SH-SY5Y (cell line): ENCODE measurements at regions not wholly inside any gene's neighbourhood (a gene's known extent, or its start where the extent isn't known, plus 50 kb on each side); places are given as distances from the start of the nearest gene placed in this dataset.

Experiments
- GATA2 ChIP-seq: IDR thresholded peaks from 2 replicates; pipeline ENCODE4 v1.6.1; 2011; ENCODE audit warnings: mild to moderate bottlenecking, low read depth, low read length
- GATA3 ChIP-seq: IDR thresholded peaks from 2 replicates; pipeline ENCODE4 v1.6.1; 2011; ENCODE audit warnings: low read depth, mild to moderate bottlenecking, low read length, moderate library complexity

DNA sequence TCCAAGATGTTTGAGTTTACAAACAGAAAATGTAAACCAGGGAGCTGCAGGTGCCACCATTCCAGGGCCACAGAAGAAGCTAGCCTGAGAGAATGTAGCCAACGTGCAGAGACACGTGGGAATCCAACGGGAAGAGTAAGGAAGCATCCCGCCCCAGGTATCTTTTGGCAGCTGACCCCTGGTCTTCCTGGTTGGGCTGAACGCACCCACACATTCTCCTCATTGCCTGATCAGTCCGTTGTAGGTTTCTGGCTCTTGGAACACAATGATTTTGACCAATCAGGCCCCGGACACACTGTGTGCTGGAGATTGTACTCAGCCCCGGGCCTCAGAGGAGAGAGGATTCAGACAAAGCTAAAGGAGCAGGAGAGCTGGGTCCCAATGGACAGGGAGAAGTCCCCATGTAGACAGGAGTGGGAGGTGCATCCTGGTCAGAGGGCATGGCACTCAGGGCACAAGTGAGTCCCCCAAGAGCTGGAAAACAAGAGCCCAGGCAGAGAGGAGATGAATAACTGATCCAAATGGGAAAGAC lies 102.3 kb downstream of the TPRA1 start:
- TF ChIP-seq GATA2 (no peak), GATA3 (no peak)

DNA sequence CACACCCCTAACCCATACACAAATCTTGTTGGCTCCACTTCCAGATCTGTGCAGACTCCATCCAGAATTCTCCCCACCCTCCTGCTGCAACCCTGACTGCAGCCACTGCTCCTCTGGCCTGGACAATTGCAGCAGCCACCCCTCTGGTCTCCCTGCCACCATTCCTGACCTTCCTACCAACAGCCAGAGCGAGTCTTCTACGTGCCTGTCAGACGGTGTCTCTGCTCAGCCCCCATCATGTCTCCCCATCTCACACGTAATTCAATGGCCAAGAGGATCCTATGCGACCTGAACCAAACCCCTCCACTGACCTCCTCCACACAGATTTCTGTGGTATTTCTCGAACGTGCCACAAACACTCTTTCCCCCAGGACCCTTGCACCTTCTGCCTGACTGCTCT lies 103.3 kb downstream of the TPRA1 start:
- no peak for TF ChIP-seq GATA3
- TF ChIP-seq GATA2, result no peak

DNA sequence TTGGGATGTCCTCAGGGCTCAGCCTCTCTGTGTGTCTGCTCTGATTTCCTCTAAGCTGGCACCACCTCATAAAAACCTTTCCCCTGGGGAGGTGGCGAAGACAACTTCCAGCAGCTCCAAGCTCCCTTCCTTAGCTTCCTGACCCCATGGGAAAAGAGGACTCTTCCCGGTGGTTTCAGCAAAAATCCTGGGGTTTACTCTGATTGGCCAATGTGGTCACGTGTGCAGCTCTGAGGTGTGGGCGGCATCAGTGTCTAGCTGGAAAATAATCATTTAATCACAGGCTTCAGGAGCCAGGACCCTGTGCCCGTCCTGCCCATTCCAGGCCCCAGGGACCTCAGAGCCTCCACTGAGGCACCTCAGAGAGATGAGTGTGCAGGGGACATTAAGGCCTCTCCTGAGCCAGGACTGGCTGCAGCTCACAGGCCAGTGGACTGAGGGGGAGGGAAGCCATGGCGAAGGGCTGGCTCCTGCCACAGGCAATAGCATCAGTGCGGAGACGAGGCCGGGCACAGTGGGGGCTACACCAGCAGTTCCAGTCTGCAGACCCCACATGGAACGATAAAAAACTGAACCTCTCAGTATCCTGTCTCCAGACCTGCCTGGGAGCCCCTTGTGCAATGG lies 104.1 kb downstream of the TPRA1 start:
- no peak for TF ChIP-seq GATA2
- TF ChIP-seq GATA3, result no peak

DNA sequence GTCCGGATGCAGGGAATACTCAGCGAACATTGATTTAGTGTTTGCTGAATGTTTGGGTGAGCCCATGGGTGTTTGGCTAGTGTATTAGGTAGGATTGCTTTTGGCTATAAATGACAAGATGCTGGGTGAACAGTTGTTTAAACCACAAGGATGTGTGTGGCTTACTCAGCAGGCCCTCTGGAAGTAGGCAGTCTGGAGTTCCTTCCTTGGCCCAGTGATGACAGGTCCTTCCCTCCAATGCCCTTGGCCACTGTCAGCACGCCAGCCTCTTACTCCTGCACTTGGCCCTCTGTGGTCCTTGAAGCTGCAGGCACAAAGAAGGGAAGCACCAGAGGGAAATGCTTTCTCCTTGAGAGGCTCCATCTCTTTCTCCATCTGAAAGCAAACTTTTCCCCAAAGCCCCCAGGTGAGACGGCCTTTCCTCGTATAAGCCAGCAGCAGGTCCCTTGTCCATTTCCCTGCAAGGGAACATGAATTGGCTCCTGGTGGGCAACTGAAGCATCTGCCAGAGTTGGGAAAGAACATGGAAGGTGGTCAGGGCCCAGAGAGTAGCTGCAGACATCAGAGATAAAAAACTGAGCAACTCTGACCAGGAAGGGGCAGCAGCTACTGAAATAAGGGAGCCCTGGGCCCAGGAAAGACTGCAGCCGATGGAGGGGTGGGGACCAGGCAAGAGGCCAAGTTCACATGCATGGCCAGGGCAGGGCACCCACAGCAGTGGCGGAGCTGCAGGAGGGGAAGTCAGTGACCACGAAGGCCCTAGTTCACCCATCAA lies 105.0 kb downstream of the TPRA1 start:
- no peak for TF ChIP-seq GATA3
- no peak for TF ChIP-seq GATA2

DNA sequence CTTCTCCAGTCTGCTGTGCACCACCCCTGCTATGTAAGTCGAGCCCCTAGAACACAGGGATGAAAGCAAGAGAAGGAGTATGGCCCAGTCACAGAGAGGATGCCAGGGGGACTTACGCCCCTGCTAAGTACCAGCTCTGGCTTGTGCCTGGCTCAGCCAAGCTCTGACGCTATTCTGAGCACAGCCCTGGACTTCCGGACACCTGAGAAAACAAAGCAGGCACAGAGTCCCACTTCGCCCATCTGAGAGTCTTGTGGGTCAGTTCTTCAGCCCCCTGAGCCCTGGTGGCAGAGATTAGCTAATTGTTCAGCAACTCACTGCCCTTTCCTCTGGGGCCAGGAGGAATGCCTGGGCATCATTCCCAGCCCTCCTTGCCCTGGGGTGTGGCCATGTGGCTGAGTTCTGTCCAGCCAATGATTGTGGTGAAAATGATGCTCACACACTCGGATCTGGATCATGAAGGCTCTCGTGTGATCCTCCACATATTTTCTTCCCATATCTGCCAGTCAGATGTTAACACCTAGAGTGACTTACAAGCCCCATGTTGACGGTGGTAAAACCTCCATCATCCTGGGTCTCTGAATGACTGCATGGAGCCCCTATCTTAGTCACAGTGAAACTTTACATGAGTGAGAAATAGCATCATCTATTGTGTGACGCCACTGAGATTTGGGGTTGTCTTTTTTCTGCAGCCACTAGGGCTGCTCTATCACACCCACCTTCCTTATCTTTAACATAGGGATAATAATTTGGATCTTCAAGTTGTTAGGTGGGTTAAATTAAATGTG lies 105.7 kb downstream of the TPRA1 start:
- TF ChIP-seq GATA2, result no peak
- no peak for TF ChIP-seq GATA3

DNA sequence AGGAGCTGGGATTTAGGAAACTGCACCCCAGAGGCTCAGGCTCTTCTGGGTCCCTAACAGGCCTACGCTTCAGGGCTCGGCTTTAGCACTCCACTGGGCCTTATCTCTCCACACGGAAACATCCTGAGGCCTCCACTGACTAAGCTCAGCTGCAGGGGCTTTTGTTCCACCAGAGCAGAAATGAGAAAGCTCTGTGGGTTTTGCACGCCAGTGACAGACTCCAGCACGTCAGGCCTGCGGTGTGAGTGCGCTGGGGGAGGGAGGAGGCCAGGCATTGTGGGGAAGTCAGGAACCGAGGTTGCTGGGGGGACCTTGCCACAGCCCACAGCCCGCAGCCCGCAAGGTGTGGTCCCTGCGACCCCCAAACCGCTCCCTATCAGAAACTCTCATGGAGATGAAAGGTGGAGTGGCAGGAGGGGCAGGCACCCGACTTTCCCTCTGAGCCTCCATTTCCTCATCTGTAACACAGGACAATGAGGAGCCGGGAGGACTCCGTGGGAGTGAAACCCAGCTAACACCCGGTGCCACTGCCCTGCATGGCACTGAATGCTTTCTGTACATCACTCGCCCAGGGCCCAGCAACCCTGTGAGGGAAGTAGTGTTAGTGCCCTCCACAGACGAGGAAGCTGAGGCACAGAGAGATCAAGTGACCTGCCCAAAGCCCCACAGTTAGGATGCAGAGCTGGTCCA lies 106.5 kb downstream of the TPRA1 start:
- TF ChIP-seq GATA3 (no peak), GATA2 (no peak)

DNA sequence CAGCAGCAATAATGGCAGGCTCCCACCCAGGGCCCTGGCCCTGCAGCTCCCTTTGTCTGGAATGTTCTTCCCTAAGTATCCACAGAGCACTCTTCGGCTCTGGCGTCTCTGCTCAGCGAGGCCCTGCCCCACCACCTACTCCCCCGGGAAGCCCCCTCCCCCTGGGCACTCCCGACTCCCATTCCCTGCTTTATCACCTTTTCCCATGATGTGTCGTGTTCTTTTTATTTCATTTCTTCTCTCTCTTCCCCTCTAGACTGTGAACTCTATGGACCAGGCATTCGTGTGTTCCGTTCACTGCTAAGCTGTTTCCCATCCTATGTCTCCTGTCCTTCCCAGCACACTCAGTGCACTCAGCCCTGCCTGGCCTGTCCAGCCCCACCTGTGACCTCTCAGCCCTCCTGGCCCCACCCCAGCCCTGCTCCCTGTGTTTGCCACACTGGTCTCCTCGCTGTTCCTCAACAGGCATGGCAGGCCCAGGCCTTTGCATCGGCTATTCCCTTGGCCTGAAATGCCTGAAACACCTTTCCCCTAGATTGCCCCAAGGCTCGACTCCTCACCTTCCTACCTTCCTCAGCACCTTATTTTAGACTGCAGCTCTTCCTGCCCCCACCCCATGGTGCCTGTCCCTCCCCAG lies 107.4 kb downstream of the TPRA1 start:
- TF ChIP-seq GATA2, result no peak
- no peak for TF ChIP-seq GATA3

DNA sequence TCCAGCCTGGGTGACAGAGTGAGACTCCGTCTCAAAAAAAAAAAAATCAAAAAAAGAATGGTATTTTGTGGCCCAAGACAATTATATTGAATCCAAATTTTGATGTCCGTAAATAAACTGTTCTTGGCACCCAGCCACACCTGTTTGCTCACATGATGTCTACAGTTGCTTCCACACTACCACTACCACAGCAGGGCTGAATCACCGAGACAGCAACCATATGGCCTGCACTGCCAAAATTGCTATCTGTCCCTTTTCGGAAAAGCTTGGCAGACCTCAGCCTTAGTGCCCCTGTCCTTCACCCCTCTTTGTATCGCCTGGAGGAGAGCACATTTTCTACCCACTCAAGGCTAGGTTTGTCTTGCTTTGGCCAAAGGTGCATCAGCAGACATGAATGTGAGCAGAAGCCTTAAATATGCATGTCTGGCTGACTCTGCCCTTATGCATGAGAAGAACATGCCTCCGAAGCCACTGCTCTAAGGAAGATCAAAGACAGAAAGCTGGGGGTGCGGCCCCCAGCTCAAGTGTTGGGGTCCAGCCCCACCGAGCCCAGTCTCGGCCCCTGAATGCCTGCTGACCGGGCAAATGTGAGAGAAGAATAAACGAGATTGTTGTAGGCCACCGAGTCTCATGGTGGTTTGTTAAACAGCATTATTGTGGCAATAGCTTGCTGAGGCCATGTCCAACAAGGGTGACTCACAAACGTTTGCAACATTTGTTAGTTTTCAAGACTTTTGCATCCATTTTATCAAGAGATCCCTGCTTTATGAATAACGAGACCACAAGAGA lies 108.1 kb downstream of the TPRA1 start:
- TF ChIP-seq GATA3, result no peak
- TF ChIP-seq GATA2, result no peak

DNA sequence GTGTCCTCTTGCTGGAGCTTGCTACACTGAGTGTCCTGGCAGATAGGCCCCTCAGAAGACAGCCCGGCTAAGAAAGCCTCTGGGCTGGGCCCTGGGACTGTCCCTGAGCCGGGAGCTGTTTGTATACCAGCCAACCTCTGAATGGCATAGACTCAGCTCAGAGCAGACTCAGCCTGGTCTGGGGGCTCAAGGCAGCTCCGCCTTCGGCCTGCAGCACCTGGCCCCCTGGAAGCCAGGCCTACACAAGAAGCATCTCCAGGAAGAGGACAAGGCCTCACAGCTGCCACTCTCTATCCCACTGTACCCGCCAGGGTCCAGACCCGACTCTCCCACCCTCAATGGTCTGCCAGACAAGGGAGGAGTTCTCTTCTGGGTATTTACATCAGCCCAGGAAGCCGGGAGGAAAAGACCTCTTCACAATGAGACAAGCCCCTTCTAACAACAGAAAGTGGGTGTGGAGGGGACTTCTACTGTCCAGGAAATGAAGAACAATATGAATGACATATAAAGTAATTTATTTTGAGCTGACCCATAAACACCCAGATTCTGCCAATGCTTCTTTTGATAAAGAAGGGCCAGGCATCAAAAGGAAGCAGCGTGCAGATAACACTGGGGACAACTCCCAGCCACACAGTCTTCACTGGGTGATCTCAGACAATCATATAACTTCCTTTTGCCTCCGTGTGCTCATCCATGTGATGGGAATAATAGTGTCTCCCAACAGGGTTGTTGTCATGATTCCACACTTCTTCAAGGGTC lies 110.2 kb downstream of the TPRA1 start:
- TF ChIP-seq GATA2, result no peak
- no peak for TF ChIP-seq GATA3

DNA sequence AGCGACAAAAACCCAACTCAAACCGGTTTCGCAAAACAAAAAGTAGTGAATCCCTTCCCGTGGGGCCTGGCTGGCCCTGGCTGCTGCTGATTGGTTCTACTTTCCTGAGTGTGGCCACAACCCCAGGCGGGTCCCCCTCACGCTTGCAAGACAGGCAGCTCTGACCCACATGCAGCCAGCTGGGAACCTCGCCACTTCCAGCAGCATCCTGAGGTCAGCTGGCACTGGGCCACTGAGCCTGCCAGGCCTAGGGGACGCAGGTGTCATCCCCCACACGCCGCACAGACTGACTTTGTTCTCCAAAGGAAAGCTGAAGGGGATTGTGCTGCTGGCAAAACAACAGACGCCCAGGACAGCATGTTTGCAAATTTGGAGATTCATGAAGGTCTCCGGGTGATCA lies 111.1 kb downstream of the TPRA1 start:
- no peak for TF ChIP-seq GATA3
- no peak for TF ChIP-seq GATA2

DNA sequence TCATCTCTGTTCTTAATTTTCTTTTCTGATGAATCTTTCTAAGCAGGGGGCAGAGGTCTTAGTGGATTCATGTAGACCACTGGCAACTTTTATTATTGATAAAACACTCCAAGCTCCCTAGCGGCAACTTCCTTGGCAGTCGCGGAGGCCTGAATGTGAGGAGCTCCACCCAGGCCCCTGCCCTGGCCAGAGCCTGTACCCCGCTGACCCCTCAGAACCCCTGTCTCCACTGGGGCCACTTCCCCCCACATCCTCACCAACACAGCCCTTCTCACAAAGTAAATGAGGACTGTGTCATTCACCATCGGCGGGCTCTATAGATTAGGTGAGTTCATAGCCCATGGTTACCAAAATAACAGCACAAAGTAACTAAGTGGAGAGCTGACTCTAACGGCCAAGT lies 111.6 kb downstream of the TPRA1 start:
- TF ChIP-seq GATA3, result no peak
- no peak for TF ChIP-seq GATA2

DNA sequence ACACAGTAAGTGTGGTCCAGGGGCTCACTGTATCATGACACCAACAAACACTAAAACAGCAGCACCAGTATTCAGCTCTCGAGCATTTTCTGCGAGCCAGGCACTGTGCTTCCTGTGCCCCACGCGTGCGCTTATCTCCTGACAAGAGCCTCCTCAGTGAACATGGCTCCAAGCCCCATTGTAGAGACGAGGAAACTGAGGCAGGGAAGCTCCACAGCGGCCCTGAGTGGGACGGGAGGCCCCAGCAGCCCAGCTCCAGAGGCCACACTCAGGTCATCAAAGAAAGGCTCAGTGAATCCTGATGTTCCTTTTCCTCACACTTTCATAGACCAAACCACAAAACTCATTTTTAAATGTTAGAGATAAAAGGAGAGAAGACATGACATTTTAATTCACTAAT lies 113.1 kb downstream of the TPRA1 start:
- TF ChIP-seq GATA3, result no peak
- TF ChIP-seq GATA2, result no peak

DNA sequence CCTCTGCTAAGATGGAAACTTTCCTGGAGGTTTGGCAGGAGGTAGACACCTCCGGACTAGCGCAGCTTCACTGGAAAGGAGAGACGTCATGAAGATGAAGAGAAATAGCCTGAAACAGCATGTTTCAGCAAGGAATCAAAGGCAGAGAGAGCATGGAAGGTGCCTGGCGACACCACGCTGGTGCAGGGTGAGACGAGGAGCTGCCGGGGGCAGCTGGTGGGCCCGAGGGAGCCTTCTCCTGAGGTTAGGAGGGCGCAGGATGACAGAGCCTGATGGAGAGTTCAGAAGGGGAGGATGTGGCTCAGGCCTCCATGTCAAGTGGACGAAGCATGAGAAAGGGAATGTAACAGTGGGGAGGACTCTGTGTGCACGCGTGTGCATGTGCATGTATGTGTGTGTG lies 113.6 kb downstream of the TPRA1 start:
- TF ChIP-seq GATA3 (no peak), GATA2 (no peak)
